HG02852 (cell line): ENCODE measurements at regions not wholly inside any gene's neighbourhood (a gene's known extent, or its start where the extent isn't known, plus 50 kb on each side); places are given as distances from the start of the nearest gene placed in this dataset.
"Not testable (repeated sequence)": the region's sequence is repeated elsewhere in the genome, so short reads cannot be mapped to it uniquely, and the experiment has no call there.

ENCODE experiments used
- ATAC-seq: cut with Tn5 transposase; IDR thresholded peaks from one replicate; pipeline ENCODE4 v1.9.1; 2021; ENCODE audit warnings: mild to moderate bottlenecking, moderate library complexity; ENCODE audit not compliant: unreplicated experiment

GRCh38 chr5:102554082-102554481 lies 55.3 kb upstream of the SLCO6A1 start:
- no peak for ATAC-seq

GRCh38 chr5:102554728-102555127 lies 55.9 kb upstream of the SLCO6A1 start:
- no peak for ATAC-seq

GRCh38 chr5:102561894-102562760 lies 63.3 kb upstream of the SLCO6A1 start:
- ATAC-seq: peak; percentile 55

- no peak for ATAC-seq
Observed at GRCh38 chr5:102570747-102571146, 71.9 kb upstream of the SLCO6A1 start.

- ATAC-seq: no peak
Observed at GRCh38 chr5:102578362-102578761, 79.6 kb upstream of the SLCO6A1 start.

GRCh38 chr5:102579379-102579778 lies 80.6 kb upstream of the SLCO6A1 start:
- ATAC-seq: no peak

GRCh38 chr5:102581011-102581410 lies 82.2 kb upstream of the SLCO6A1 start:
- ATAC-seq: no peak

GRCh38 chr5:102582696-102583095 lies 83.9 kb upstream of the SLCO6A1 start:
- no peak for ATAC-seq

- no peak for ATAC-seq
Observed at GRCh38 chr5:102583276-102584124, 84.7 kb upstream of the SLCO6A1 start.

- ATAC-seq: no peak
Observed at GRCh38 chr5:102589661-102590060, 90.9 kb upstream of the SLCO6A1 start.

GRCh38 chr5:102590467-102590866 lies 91.7 kb upstream of the SLCO6A1 start:
- ATAC-seq: no peak

- ATAC-seq: peak; percentile 76
Observed at GRCh38 chr5:102591650-102592049, 92.8 kb upstream of the SLCO6A1 start.

- not testable (repeated sequence) for ATAC-seq
Observed at GRCh38 chr5:102592586-102592985, 93.8 kb upstream of the SLCO6A1 start.

GRCh38 chr5:102594192-102594591 lies 95.4 kb upstream of the SLCO6A1 start:
- no peak for ATAC-seq

GRCh38 chr5:102595332-102595731 lies 96.5 kb upstream of the SLCO6A1 start:
- ATAC-seq: no peak

GRCh38 chr5:102596113-102596512 lies 97.3 kb upstream of the SLCO6A1 start:
- ATAC-seq: peak; percentile 75

GRCh38 chr5:102596951-102597350 lies 98.2 kb upstream of the SLCO6A1 start:
- ATAC-seq: no peak

- ATAC-seq: no peak
Observed at GRCh38 chr5:102599289-102599688, 100.5 kb upstream of the SLCO6A1 start.

GRCh38 chr5:102600964-102601363 lies 102.2 kb upstream of the SLCO6A1 start:
- ATAC-seq: no peak

GRCh38 chr5:102603670-102604069 lies 104.9 kb upstream of the SLCO6A1 start:
- no peak for ATAC-seq

- no peak for ATAC-seq
Observed at GRCh38 chr5:102608414-102608813, 109.6 kb upstream of the SLCO6A1 start.

- ATAC-seq: no peak
Observed at GRCh38 chr5:102611312-102611711, 112.5 kb upstream of the SLCO6A1 start.
